Fibroblast of mammary gland (primary cell): ENCODE measurements at regions not wholly inside any gene's neighbourhood (a gene's known extent, or its start where the extent isn't known, plus 50 kb on each side); places are given as distances from the start of the nearest gene placed in this dataset.
A peak's percentile ranks its signal among the peaks of the same experiment; 100 is the strongest.

Experiments
- DNase-seq: peaks from one replicate; pipeline ENCODE4 v3.0.0-alpha.2; 2010; ENCODE audit warnings: low read depth
- H3K4me3 ChIP-seq: 2 replicates; pipeline ENCODE4 v1.5.1; 2011; ENCODE audit warnings: low read depth, mild to moderate bottlenecking, low read length, moderate library complexity; ENCODE audit not compliant: control insufficient read depth
- CTCF ChIP-seq: conservative IDR thresholded peaks from 2 replicates; pipeline ENCODE4 v1.5.1; 2011; ENCODE audit warnings: low read depth, low read length, inconsistent platforms; ENCODE audit not compliant: control insufficient read depth, insufficient read depth

GRCh38 chr6:4381381-4381780 is 246.0 kb upstream of the ECI2 start:
- DNase-seq, result peak; percentile 74
- H3K4me3 ChIP-seq, result no peak overlapping the region
- no peak for TF ChIP-seq CTCF

- no peak for TF ChIP-seq CTCF
- H3K4me3 ChIP-seq, result no peak overlapping the region
- DNase-seq, result no peak
Measured at GRCh38 chr6:4380881-4381281, 245.5 kb upstream of the ECI2 start.

GRCh38 chr6:4379958-4380357 is 244.6 kb upstream of the ECI2 start:
- no peak overlapping the region for H3K4me3 ChIP-seq

GRCh38 chr6:4378319-4378996 is 243.1 kb upstream of the ECI2 start:
- no peak for TF ChIP-seq CTCF
- DNase-seq, result no peak
- no peak overlapping the region for H3K4me3 ChIP-seq

More at GRCh38 chr6:4379958-4380357, 244.6 kb upstream of the ECI2 start:
- TF ChIP-seq CTCF, result no peak
- no peak for DNase-seq

GRCh38 chr6:4377603-4378002 is 242.2 kb upstream of the ECI2 start:
- TF ChIP-seq CTCF, result no peak
- no peak overlapping the region for H3K4me3 ChIP-seq
- no peak for DNase-seq

- H3K4me3 ChIP-seq, result no peak overlapping the region
- TF ChIP-seq CTCF, result no peak
- DNase-seq, result no peak
Measured at GRCh38 chr6:4374216-4374615, 238.8 kb upstream of the ECI2 start.

- H3K4me3 ChIP-seq, result no peak overlapping the region
- no peak for TF ChIP-seq CTCF
- no peak for DNase-seq
Measured at GRCh38 chr6:4372866-4373265, 237.5 kb upstream of the ECI2 start.
